HG02571 (cell line): ENCODE measurements at regions not wholly inside any gene's neighbourhood (a gene's known extent, or its start where the extent isn't known, plus 50 kb on each side); places are given as distances from the start of the nearest gene placed in this dataset.
"Not testable (repeated sequence)": the region's sequence is repeated elsewhere in the genome, so short reads cannot be mapped to it uniquely, and the experiment has no call there.

ENCODE experiments used
- ATAC-seq: cut with Tn5 transposase; IDR thresholded peaks from one replicate; pipeline ENCODE4 v1.9.1; 2021; ENCODE audit warnings: mild to moderate bottlenecking, moderate library complexity; ENCODE audit not compliant: unreplicated experiment

- ATAC-seq, result no peak
Measured at GRCh38 chr5:62077823-62078550, 228.0 kb upstream of the KIF2A start.

DNA sequence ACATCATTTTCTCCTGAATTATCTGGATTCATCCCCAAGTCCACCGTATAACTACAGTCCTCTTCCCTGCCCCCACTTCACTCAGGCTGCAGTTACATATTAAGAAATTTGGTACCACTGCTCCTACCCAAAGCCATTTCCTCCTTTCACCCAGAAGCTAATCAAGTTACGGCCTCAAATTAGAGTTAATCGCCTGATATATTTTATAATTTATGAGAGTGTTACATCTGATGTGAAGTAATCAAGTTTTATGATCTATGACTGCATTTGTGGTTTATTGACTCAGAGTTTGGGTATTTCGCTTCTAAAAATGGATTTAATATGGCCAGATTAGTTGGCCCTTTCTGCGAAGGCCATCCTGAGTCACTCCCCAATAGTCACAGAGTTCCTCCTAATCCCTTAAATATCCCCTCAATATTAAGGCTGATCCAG lies 223.6 kb upstream of the KIF2A start:
- no peak for ATAC-seq

DNA sequence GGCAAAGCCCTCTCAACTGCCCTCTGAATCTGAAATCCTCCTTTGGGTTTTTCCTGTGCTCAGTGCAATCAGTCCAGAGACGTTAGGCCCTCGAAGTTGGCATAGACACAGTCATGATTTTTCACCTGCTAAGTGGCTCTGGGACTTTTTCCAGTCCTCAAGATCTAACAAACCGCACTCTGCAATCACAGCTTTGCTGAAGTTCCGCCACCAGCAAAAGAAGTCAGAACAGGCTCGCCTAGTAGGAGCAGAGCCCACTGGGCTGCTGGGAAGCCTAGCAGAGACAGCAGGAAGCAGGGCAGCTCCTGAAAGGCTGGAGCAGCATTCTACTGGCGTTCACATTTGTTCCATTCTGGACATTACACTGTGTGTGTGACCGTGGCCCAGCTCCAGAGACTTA lies 222.8 kb upstream of the KIF2A start:
- no peak for ATAC-seq

DNA sequence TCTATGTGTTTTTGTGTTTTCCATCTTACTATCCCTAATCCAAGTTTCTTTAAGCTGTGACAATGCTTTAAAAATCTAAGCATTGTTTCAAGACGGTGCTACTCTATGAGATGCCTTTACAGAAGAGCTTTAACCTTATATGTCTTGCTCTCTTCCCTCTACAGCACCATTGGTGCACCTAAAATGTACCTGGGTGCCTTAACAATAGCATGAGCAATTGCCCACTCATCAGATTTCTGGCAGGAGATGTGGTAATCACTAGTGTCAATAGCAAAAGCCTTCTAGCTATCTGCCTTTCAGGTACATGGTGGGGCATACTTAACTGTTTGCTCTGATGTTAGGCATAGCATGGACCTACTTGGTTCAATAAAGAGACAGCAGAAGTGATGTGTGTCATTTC lies 222.3 kb upstream of the KIF2A start:
- no peak for ATAC-seq

DNA sequence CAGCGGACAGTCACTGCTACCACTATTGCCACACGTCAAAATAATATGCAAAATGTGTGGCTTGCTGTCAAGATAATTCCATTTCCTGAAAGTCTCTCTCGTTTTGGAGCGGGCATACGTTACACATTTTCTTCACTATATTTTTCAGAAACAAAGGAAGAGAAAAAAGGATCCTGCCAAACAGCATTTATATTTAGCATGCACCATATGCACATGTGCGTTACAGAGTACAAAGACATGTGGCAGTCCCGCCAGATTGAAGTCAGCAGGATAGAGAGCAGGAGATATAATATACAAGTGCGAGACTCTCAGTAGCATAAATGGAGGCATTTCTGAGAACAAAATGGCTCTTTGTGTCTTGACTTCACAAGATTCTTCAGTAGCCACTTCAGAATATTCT lies 221.6 kb upstream of the KIF2A start:
- no peak for ATAC-seq

GRCh38 chr5:62090953-62091352 lies 215.1 kb upstream of the KIF2A start:
- ATAC-seq, result no peak

DNA sequence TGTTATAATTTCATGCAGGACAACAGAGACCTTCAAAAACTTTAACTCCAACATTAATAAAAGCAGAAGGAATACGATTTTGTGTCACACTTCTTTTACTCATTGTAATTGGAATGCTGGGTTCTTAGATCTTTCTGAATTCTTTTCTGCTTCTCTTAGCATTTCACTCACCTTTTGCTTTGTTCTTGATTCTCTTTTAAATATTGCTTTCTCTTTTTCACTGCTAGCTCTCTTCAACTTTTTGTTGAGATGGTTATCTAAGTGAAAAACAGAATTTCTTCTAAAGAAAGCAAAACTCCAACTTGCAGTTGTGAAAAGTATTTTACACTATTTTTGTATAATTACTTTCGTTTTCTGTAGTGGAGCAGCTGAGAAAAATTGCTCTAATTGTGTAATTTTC lies 212.6 kb upstream of the KIF2A start:
- no peak for ATAC-seq

GRCh38 chr5:62093976-62094375 lies 212.0 kb upstream of the KIF2A start:
- ATAC-seq, result no peak

DNA sequence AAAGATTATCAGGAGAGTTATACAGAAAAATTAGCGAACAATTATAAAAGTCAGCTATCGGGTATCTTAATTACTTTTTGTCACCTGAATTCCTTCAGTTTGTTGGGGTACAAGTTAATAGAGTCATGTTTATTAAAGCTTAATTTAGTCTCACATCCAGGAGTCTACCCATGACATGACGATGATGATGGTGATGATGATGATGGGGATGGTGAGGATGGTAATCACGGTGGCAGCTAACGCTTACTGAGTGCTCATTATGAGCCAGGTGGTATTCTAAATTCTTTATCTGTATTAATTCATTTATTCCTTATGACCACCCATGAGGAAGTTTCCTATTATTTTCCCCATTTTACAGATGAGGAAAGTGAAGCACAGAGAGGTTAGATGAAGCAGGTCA lies 208.6 kb upstream of the KIF2A start:
- no peak for ATAC-seq

- no peak for ATAC-seq
Measured at GRCh38 chr5:62100201-62100600, 205.8 kb upstream of the KIF2A start.

- ATAC-seq, result not testable (repeated sequence)
Measured at GRCh38 chr5:62103863-62104262, 202.1 kb upstream of the KIF2A start.

DNA sequence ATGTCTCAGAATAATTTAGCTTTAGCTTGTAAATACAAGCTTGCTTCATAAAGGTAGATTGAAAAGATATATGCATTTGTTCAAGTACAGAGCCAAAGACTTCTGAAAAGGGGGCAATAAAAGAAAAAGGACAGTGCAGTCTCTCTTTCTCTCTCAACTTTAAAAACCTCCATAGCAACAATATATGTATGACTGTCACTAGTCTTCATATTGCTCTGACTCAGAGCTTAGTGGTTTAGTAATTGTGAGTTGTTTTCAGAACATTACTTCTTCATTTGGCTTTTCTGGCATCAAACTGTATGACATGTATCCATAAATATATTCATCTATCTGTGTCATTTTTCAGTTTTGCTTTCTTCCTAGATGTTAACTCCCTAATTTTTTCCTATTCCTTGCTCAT lies 194.6 kb upstream of the KIF2A start:
- no peak for ATAC-seq

- ATAC-seq, result no peak
Measured at GRCh38 chr5:62112689-62113228, 193.2 kb upstream of the KIF2A start.

DNA sequence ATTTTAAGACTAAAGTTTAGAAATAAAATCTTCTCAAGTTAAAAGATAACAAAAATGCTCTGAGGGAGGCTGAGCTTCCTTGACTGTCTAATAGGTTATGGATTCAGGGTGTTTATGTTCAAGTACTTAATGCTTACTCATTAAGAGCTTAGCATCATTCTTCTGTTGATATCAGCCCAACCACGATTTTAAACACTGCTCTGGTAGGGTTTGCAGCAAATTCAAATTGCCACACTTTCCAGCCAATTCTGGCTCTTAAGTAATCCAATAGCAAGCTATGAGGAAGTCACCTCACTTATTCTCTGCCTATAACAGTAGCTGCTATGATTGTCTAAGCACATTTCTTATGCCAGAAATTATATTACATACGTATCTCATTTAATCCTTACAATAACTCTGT lies 191.0 kb upstream of the KIF2A start:
- ATAC-seq, result no peak

- ATAC-seq, result no peak
Measured at GRCh38 chr5:62124266-62124665, 181.7 kb upstream of the KIF2A start.

DNA sequence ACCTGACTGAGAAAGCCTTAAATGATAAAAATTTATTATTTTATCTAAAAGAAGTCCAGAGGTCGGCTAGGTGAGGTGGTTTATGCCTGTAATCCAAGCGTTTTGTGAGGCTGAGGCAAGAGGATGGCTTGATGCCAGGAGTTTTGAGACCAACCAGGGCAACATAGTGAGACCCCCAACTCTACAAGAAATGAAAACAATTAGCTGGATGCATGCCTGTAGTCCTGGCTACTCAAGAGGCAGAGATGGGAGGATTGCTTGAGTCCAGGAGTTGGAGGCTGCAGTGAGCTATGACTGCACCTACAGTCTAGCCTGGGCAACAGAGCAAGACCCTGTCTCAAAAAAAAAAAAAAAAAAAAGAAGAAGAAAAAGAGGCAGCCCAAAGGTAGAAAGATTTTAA lies 179.9 kb upstream of the KIF2A start:
- no peak for ATAC-seq

GRCh38 chr5:62127098-62127736 lies 178.8 kb upstream of the KIF2A start:
- no peak for ATAC-seq

DNA sequence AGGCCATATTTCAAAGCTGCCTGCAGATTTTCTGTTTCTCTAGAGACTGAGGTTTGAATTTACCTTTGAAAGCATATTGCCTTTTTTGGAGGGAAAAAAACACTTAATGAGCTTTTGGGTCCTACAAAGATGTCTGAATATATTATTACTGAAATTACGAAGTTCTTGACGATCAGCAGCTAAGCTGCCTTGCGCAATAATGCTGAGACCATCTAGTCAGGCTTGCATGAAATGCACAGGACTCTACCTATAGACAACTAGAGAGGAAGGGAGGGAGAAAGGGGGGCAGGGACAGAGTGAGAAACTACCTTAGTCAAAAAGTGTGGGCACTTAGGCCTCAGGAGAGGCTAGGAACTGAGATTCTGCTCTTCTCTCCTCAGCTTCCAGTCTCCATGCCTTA lies 175.9 kb upstream of the KIF2A start:
- ATAC-seq, result no peak

GRCh38 chr5:62132276-62132675 lies 173.7 kb upstream of the KIF2A start:
- no peak for ATAC-seq

GRCh38 chr5:62133426-62133825 lies 172.6 kb upstream of the KIF2A start:
- ATAC-seq, result no peak

DNA sequence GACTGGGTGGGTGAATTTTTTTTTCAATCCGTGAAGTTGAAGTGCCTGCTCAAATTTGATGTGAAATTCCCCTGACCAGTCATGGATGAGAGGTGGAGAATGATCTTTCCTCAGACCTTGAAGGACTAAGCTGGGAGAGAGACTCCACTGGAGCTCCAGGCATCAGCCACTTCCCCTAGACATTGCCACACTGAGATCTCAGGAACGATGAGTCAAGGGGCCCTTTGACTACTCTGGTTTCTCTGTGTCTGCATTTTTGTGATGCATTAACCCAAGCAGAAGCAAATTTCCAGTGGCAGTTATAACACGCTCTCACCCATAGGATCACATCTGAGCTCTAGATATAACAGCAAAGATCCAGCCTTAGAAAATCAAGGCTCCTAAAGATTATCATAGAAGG lies 171.2 kb upstream of the KIF2A start:
- no peak for ATAC-seq

GRCh38 chr5:62137628-62138027 lies 168.4 kb upstream of the KIF2A start:
- ATAC-seq, result no peak

DNA sequence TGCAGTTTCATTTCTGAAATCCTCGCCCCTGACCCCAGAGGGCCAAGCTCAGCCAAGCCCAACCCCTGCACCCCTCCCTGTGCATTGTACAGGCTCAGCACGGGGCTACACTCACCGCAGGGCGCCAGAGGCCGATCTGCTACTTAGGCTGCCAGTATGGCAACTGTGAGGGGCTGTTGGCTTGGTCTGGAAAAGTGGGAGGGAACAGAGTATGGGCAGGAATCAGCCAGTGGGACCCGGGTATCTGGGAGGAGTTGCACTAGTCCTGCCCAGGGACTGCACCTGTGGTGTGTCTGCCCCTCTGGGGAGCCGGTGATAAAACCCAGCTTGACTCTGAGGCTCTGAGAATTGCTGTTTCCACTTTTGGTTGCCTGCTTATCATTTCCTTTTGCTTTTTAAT lies 167.4 kb upstream of the KIF2A start:
- ATAC-seq, result no peak
